K562 (cell line): ENCODE measurements at regions not wholly inside any gene's neighbourhood (a gene's known extent, or its start where the extent isn't known, plus 50 kb on each side); places are given as distances from the start of the nearest gene placed in this dataset.

ENCODE experiments used
- ATAC-seq: fragments of 200-7000 bp; cut with Tn5 transposase; 3 replicates; pipeline ENCODE4 v1.9.1; 2020; ENCODE audit warnings: moderate library complexity
- BruUV-seq: library from RNA; stranded (reverse); fragments of 400-500 nt; replicated peaks from 2 replicates; lab custom pipeline; 2021; lab: Mats Ljungman, UMichigan
- CTCF ChIA-PET: fragments of 300-600 bp; formaldehyde crosslinking; extraction: SDS; loops from one replicate; lab custom pipeline; 2021; ENCODE audit warnings: low intra/inter-chr PET ratio; lab: Yijun Ruan, JAX
- POLR2A ChIA-PET: fragments of 300-600, 350-650 bp; sonication (Branson Sonifier 250); formaldehyde crosslinking; extraction: SDS; loops from one replicate; lab custom pipeline; 2021; ENCODE audit warnings: antibody characterized with exemption, inconsistent platforms; lab: Yijun Ruan, JAX
- DNase-seq, 4 experiments: peaks; one replicate each; pipeline versions ENCODE4 v3.0.0 to v3.0.0-alpha.2; 2011 to 2018; ENCODE audit warnings: low spot score in 3 of 4, mixed read lengths in 3 of 4; ENCODE audit errors: extremely low read depth in 1 of 4
- FAIRE-seq: peaks from 2 replicates; lab custom pipeline; 2011; peaks lifted over from hg19 to GRCh38; lab: Jason Lieb, UNC
- H2AFZ ChIP-seq: 2 replicates; pipeline ENCODE4 v1.6.0; 2011; ENCODE audit warnings: low read depth, low read length, control low read depth, inconsistent platforms
- H3K27ac ChIP-seq: fragments of 200-600 bp; 3 replicates; pipeline ENCODE4 v1.8.0; 2011; ENCODE audit warnings: low read depth, mild to moderate bottlenecking, control low read depth, inconsistent platforms, low read length, moderate library complexity, mixed read lengths; ENCODE audit errors: extremely low read depth
- H3K27me3 ChIP-seq, 2 experiments: fragments of 300-600 bp in 1 of 2; 2 replicates in 1 of 2; 3 replicates in 1 of 2; pipeline versions ENCODE4 v1.6.0 to v1.8.0; 2011; ENCODE audit warnings: inconsistent platforms in 2 of 2, low read length in 2 of 2, mild to moderate bottlenecking in 1 of 2, mixed read lengths in 1 of 2, moderate library complexity in 1 of 2; ENCODE audit not compliant: control insufficient read depth in 2 of 2, insufficient read depth in 2 of 2
- H3K36me3 ChIP-seq: fragments of 300-600 bp; 3 replicates; pipeline ENCODE4 v1.8.0; 2011; ENCODE audit warnings: mild to moderate bottlenecking, low read length, inconsistent platforms; ENCODE audit not compliant: control insufficient read depth, insufficient read depth
- H3K4me1 ChIP-seq, 2 experiments: fragments of 200-600 bp in 1 of 2; replicated peaks in 1 of 2; 2 replicates in 1 of 2; 3 replicates in 1 of 2; pipeline versions ENCODE4 v1.5.1 to v1.8.0; 2011; ENCODE audit warnings: inconsistent platforms in 2 of 2, low read length in 2 of 2, mild to moderate bottlenecking in 1 of 2, mixed read lengths in 1 of 2, moderate library complexity in 1 of 2; ENCODE audit not compliant: control insufficient read depth in 2 of 2, insufficient read depth in 2 of 2
- H3K4me2 ChIP-seq: 2 replicates; pipeline ENCODE4 v1.6.1; 2011; ENCODE audit warnings: low read length, control low read depth, inconsistent platforms, mixed read lengths; ENCODE audit not compliant: insufficient read depth
- H3K4me3 ChIP-seq: fragments of 200-600 bp; sonication (generic), shearing (Covaris generic); 2 replicates; pipeline ENCODE4 v1.5.1; 2016; ENCODE audit warnings: control low read depth, inconsistent platforms
- H3K79me2 ChIP-seq: fragments of 200-600 bp; 3 replicates; pipeline ENCODE4 v1.8.0; 2011; ENCODE audit warnings: low read length, inconsistent platforms; ENCODE audit not compliant: control insufficient read depth, insufficient read depth
- H3K9ac ChIP-seq, 2 experiments: 2 replicates each; pipeline versions ENCODE4 v1.6.0 to v1.6.1; 2011; ENCODE audit warnings: low read depth in 2 of 2, low read length in 2 of 2, control low read depth in 1 of 2, inconsistent platforms in 1 of 2, mild to moderate bottlenecking in 1 of 2, mixed read lengths in 1 of 2; ENCODE audit not compliant: insufficient read depth in 1 of 2
- H3K9me1 ChIP-seq: one replicate; pipeline ENCODE4 v1.6.0; 2011; ENCODE audit warnings: inconsistent platforms, mild to moderate bottlenecking, low read length, moderate library complexity; ENCODE audit not compliant: control insufficient read depth, insufficient read depth
- H3K9me3 ChIP-seq: replicated peaks from 2 replicates; pipeline ENCODE4 v1.5.1; 2011; ENCODE audit warnings: low read depth, low read length, inconsistent platforms; ENCODE audit not compliant: control insufficient read depth, insufficient read depth
- H4K20me1 ChIP-seq: replicated peaks from 2 replicates; pipeline ENCODE4 v1.6.1; 2011; ENCODE audit warnings: low read length, inconsistent platforms, mixed read lengths; ENCODE audit not compliant: control insufficient read depth, insufficient read depth
- BHLHE40 ChIP-seq: IDR thresholded peaks from 2 replicates; pipeline ENCODE4 v1.6.1; 2011; ENCODE audit warnings: low read length, improper control_type of control experiment
- ESRRA ChIP-seq: fragments of 450-650 bp; IDR thresholded peaks from 2 replicates; pipeline ENCODE4 v1.6.1; 2014; ENCODE audit warnings: low read depth, mild to moderate bottlenecking, moderate library complexity, borderline replicate concordance
- FOXP4 ChIP-seq: sonication (generic); formaldehyde crosslinking; IDR thresholded peaks from 2 replicates; pipeline ENCODE4 v1.8.0; 2022; ENCODE audit warnings: mild to moderate bottlenecking, missing genetic modification reagents, borderline replicate concordance
- GTF2F1 ChIP-seq: IDR thresholded peaks from 2 replicates; pipeline ENCODE4 v1.6.1; 2011; ENCODE audit warnings: low read depth, low read length, improper control_type of control experiment
- MTA1 ChIP-seq: fragments of 450-650 bp; IDR thresholded peaks from 2 replicates; pipeline ENCODE4 v1.6.1; 2017; ENCODE audit warnings: borderline replicate concordance
- PHB ChIP-seq: fragments of 250-450 bp; sonication (Bioruptor Pico); IDR thresholded peaks from 2 replicates; pipeline ENCODE4 v1.5.0; 2021
- RNF2 ChIP-seq: sonication (generic); IDR thresholded peaks from 2 replicates; pipeline ENCODE4 v1.6.1; 2016
- STAG1 ChIP-seq: sonication (generic); formaldehyde crosslinking; IDR thresholded peaks from 2 replicates; pipeline ENCODE4 v1.5.0; 2020; ENCODE audit warnings: missing genetic modification reagents, borderline replicate concordance
- TFE3 ChIP-seq: fragments of 450-650 bp; formaldehyde crosslinking; IDR thresholded peaks from 2 replicates; pipeline ENCODE4 v1.4.0; 2020; ENCODE audit warnings: mild to moderate bottlenecking, mixed read lengths
- ZFX ChIP-seq: sonication (generic); formaldehyde crosslinking; IDR thresholded peaks from 2 replicates; pipeline ENCODE4 v1.8.0; 2022; ENCODE audit warnings: mild to moderate bottlenecking, missing genetic modification reagents, moderate library complexity
- WGBS: fragments of 100-300 bp; shearing (Covaris generic); methylation state at CpG from one replicate; pipeline ENCODE4 v1.1.6; 2016; ENCODE audit warnings: low coverage, mixed read lengths; ENCODE audit not compliant: insufficient coverage; ENCODE audit errors: missing lambda C conversion rate; 5-methylcytosine and 5-hydroxymethylcytosine counted together
- in situ Hi-C: fragments of 300-500 bp; cut with MboI; formaldehyde crosslinking; loops from 4 replicates; pipeline ENCODE4 v1.15.0; 2018; ENCODE audit warnings: inconsistent platforms, mixed read lengths
- intact Hi-C: fragments of 100-400 bp; cut with micrococcal nuclease; formaldehyde crosslinking; loops from 2 replicates; pipeline ENCODE4 v1.14.2; 2022

- WGBS, result 2% methylated on average over 11 of the region's 11 CpGs
- in situ Hi-C loops, result no loop called here
- intact Hi-C loops, result no loop called here
- H3K36me3 ChIP-seq, result no peaks in the 10 kb centered on the region
- ATAC-seq (no peak), FAIRE-seq (no peak), DNase-seq (no peak)
- no peaks in the 10 kb centered on the region for H3K79me2 ChIP-seq
- H3K27ac ChIP-seq, result no peak overlapping the region
- TF ChIP-seq RNF2 (no peak), ESRRA (no peak), STAG1 (CRISPR knock-in tag) (no peak), FOXP4 (CRISPR knock-in tag) (no peak), GTF2F1 (no peak), BHLHE40 (no peak), ZFX (CRISPR knock-in tag) (no peak), TFE3 (CRISPR knock-in tag) (no peak), PHB (no peak), MTA1 (no peak)
- no peak overlapping the region for H3K4me3 ChIP-seq
- H3K27me3 ChIP-seq, result no peaks in the 10 kb centered on the region
- H4K20me1 ChIP-seq, result no peaks in the 10 kb centered on the region
- H3K4me1 ChIP-seq, result no peaks in the 10 kb centered on the region
- no TSS peak for BruUV-seq
- ChIA-PET CTCF (no interaction called here), POLR2A (interaction anchor here (0.6 kb wide), 2 partner anchors 185 to 390 kb away, joined by 3 to 4 read pairs; no protein-coding TSS in a partner anchor)
- H2AFZ ChIP-seq, result no peak overlapping the region
- H3K9me3 ChIP-seq, result no peaks in the 10 kb centered on the region
- no peaks in the 10 kb centered on the region for H3K9me1 ChIP-seq
- H3K9ac ChIP-seq, result no peak overlapping the region
- no peak overlapping the region for H3K4me2 ChIP-seq
These were observed 339.9 kb upstream of the ARID1B start for GRCh38 chr6:156437121-156437879.
